Kidney capillary endothelial cell (primary cell): ENCODE measurements at regions not wholly inside any gene's neighbourhood (a gene's known extent, or its start where the extent isn't known, plus 50 kb on each side); places are given as distances from the start of the nearest gene placed in this dataset.
"Not testable (repeated sequence)": the region's sequence is repeated elsewhere in the genome, so short reads cannot be mapped to it uniquely, and the experiment has no call there.

Experiments used
- DNase-seq: peaks from one replicate; pipeline ENCODE4 v3.0.0-alpha.2; 2018; ENCODE audit warnings: low spot score

DNA sequence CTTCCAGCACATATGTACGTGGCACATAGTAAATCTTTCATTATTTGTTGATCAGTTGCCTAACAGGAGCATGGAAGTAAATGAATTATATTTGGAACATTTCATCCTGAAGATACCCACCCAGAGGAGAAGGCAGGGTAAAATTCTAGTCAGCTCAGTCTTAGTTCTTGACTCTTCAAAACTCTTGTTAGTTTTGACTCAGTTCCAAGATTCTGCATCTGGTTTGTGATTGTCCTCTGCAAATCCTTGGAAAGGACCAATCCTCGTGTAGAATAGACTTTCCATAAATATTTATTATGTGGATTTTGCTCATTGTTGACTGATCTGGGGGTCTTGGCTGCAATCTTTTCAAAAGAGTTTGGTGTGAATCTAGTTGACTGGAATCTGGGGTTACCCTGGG is 257.5 kb upstream of the FAT1 start:
- DNase-seq, result no peak

DNA sequence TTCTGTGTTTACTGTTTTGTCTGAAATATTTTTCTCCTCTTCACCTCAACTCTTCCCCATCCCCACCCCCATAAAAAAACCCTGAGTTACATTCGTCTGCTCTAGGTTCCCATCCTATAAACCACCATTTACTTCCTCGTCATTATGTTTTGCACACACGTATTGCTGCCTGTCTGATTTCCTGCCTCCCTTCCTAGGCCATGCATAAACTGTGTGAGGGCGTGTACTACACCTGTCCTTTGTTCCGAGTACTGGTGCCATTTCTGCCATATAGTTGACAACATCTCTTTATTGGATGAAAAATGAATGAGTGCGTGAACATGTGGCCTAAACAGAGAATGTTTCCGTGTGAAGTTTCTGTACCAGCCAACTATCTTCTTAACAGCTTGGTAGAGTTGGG is 258.5 kb upstream of the FAT1 start:
- DNase-seq, result no peak

- DNase-seq, result no peak
These were observed 260.5 kb upstream of the FAT1 start for GRCh38 chr4:186984105-186984644.

DNA sequence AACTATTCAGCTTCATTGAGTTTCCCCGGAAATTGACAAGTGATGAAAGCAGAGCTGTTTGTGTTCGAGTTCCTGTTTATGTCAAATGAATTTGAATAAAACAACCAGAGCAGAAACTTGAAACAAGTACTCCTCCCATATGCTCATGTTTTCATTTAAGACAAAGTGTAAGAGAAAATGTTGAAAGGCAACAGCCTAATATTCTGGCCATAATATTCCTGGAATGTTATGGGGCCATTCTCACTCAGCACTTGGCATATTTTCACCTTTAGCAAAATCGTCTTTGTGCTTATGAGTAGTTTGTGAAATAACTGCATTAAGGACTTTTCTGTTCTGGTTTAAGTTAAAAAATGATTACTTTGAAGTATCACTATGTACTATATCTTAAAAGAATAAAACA is 276.0 kb upstream of the FAT1 start:
- DNase-seq, result no peak

DNA sequence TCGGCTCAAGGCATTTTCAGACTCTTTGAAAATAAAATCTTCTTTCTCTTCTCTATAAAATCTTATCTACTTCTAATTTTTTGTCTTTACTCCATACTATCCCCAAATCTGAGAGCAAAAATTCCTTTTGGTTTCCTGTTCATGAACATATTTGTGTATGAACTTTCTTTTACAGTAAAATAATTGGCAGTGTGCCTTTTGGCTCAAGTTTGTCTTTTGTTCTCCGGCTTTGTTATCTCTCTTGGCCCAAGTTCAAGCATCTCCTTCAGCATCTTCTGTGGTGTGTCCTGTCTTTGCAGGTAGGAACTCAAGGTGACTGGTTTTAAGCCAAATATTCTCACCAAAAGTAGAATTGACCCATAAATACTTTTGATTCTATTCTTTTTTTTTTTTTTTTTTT is 276.6 kb upstream of the FAT1 start:
- no peak for DNase-seq

- not testable (repeated sequence) for DNase-seq
These were observed 278.5 kb upstream of the FAT1 start for GRCh38 chr4:187002133-187002532.

DNA sequence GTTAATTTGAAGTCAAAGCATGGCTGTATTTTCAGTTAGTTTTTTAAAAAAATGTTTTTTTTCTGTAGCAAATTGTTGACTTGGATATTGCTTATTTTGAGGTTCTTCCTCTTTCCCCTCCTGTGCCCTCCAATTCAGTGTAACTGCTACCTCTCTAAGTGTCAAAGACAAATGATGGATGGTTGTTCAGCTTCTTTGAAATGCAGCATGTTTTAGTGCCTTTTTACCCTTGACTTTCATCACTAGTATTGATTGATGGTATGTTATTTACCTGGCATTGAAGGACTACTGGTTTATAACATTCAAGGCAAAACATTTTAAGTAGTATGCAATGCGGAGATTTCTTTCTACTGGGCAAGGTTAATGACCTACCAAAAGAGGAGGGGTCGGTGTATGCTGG is 281.0 kb upstream of the FAT1 start:
- DNase-seq, result no peak

DNA sequence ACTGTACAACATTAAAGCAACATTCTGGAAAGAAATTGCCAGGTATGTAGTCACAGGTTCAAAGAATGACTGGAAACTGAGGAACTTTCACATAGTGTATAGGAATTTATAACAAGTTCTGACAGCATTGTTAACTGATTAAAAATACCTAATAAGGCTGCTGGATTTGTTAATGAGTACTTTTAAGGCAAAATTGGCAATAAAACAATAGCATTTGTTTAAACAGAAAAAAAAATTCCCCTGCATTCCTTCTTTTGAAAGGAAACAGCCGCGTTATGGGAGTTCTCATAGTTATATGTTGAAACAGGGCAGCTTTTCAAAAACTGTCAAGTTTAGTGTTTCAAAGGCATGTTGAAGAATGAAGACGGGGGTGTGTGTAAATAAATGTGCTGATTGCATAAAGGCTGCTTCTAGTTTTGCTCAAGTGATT is 282.5 kb upstream of the FAT1 start:
- no peak for DNase-seq

- DNase-seq, result no peak
These were observed 286.4 kb upstream of the FAT1 start for GRCh38 chr4:187010052-187010451.

DNA sequence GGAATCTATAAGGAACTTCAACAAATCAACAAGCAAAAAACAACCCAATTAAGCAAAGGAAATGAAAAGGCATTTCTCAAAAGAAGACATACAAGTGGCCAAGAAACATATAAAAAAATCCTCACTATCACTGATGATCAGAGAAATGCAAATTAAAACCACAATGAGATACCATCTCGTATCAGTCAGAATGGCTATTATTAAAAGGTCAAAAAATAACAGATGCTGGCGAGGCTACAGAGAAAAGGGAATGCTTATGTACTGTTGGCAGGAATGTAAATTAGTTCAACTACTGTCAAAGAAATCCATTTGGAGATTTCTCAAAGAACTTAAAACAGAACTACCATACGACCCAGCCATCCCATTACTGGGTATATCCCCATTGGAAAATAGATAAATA is 292.4 kb upstream of the FAT1 start:
- no peak for DNase-seq

GRCh38 chr4:187017147-187017546 is 293.5 kb upstream of the FAT1 start:
- DNase-seq, result no peak

DNA sequence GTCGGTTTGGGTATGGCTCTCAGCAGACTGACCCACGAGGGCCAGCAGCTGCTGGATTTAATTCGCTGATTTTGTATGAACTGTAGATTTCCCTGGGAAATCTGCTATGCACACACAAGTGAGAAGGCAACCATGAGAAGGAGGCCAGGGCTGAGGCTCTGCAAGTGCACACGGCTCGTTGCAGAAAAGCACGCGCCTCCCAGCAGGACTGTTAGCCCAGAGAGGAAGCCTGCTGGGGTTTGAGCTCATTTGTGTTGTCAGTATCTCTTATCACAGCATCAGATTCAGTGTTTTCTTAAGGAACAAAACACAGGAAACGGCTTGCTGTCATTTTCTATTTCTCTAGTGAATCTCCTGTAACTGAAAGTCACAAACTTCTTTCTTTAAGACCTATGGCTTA is 296.2 kb upstream of the FAT1 start:
- DNase-seq, result no peak

DNA sequence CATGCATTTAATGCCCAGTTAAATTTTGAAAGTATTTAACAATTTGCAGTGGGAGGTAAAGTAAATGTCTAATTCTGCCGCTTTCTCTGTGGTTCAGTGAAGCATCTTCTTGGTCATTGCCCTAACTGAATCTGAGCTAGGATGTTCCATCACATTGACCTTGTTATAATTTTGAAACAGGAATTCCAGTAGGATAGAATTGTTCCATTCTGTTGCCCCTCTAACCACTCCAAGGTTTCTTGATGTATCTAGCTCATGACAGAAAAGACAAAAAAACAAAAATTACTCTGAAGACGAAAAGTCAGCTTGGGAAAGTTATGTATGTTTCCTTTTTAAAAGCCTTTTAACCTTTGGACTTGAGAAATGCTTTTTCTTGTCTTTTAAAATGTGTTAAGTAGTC is 297.0 kb upstream of the FAT1 start:
- no peak for DNase-seq

DNA sequence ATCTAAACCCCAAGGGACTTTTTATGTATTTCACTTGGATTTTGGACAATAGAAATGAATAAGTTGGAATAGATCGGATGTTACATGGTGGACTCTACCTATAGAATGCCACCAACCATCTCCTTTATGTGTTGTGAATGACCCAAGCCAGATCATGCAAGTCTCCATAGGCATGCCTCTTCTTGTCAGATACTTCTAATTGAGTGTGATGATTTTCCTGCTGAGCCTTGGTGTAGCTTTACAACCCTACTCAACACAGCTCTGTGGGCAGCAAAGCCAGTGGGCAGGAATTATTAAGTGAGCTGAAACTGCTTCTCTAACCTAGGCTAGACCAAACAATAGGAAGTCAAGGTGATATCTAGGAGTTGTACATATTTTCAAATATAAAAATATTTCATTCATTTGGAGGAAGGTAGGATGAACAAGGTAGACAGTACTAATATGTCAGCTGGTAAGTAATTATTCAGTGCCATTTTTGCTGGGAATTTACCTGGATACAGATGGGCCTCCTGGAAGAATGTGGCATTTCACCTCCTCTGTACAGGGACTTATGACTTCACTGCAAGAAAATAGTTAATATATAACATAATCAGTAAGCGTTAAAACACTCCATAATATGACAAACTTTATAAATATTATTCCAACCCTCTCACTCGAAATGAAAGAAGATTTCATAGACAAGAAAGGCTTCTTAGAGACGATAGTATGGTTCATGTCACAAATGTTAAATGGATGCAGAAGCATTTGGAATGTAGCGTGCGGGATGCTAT is 298.0 kb upstream of the FAT1 start:
- no peak for DNase-seq

- DNase-seq, result no peak
These were observed 303.6 kb upstream of the FAT1 start for GRCh38 chr4:187027272-187027671.

DNA sequence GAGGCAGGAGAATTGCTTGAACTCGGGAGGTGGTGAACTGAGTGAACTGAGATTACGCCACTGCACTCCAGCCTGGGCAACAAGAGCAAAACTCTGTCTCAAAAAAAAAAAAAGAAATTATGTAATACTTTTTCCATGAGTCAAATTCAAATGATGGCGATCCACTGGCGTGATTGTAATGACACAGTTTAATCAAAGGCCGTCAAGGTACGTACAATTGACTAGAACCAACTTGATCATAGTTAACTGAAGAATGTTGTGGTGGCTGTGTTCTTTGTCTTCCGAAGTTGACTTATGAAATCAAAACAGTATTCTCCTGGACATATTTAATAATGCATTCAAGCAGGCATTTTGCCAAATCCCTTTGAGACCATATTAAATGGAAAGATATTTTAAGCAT is 318.6 kb upstream of the FAT1 start:
- DNase-seq, result no peak

- DNase-seq, result no peak
These were observed 322.8 kb upstream of the FAT1 start for GRCh38 chr4:187046471-187046870.

GRCh38 chr4:187059021-187059420 is 335.4 kb upstream of the FAT1 start:
- DNase-seq, result no peak

DNA sequence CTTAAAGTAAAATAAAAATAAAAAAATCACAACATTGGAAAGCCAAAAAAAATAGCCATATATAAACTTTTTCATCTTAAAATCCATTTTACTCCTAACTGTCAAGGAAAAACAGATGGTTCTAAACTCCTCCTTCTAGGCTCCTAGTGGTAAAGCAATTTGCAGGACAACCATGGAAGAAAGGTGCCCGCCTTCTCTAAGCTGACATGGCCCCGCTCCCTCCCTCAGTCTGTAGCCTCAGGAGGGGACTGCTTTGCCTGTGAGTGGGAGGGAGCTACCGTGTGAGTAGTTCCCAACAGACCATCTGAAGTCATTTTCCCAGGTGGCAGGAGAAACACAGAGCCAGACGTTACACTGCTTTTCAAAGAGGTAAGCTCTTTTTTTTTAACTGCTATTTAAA is 336.2 kb upstream of the FAT1 start:
- DNase-seq, result no peak

DNA sequence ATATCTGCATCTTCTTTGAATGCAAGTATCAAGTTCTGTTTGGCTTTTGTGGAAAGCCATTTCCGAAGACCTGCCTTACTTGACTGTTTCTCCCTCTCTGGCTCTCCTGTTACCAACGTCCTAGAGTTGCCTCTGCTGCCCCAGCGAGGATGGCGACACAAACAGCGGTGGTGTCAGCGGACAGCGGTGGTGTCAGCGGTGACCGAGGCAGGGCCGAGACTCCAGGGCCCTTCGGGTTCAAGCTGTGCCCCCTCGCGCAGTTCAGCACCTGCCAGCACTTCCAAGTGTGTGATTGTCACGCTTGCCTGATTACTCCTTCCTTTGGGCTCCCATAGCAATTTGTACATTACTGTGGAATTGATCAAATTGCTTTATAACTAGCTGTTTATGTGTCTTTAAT is 336.9 kb upstream of the FAT1 start:
- DNase-seq, result no peak

DNA sequence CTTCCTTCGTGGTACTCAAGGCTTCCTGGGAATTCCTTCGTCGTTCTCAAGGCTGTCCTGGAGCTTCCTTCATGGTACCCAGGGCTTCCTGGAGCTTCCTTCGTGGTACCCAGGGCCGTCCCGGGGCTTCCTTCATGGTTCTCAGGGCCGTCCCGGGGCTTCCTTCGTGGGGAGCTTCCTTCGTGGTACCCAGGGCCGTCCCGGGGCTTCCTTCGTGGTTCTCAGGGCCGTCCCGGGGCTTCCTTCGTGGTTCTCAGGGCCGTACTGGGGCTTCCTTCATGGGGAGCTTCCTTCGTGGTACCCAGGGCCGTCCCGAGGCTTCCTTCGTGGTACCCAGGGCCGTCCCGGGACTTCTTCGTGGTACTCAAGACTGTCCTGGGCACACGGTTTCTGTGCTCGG is 339.6 kb upstream of the FAT1 start:
- no peak for DNase-seq

GRCh38 chr4:187064033-187064432 is 340.4 kb upstream of the FAT1 start:
- no peak for DNase-seq

DNA sequence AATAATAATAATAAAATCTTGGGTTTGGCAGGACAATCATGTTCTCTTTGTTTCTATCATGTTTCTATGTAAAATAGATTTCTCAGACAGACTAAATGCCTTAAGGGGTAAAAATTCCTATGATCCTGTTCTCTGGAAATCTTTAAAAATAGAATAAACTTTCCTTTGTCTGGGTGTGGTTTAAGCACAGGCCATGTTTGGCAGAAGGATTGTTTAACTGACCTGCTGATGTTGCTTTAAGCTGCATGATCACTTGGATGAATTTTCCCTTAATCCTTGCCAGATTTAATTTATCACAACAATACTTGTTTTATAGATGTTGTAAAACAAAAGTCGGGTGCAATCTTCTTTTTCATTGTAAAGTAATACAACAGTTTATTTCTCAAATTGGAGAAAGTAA is 341.7 kb upstream of the FAT1 start:
- no peak for DNase-seq

DNA sequence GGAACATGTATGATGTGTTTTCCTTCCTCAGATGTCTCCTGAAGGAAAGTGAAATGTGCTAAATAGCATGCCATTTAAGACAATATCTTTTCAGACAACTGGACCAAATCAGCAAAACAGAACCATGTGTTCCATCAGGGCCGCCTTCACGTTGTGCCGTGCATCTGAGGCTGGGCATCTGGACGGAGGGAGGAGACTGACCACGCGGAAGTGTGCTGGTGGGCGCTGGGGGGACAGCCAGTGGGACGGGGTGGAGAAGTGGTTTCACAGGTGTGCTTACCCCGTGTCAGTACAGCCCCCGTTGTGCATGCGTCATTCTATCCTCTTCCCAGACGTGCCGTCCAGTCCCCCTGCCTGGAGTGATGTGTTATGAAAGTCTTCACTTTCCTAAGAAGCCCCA is 342.1 kb upstream of the FAT1 start:
- no peak for DNase-seq
